GM21576 (cell line): ENCODE measurements at regions not wholly inside any gene's neighbourhood (a gene's known extent, or its start where the extent isn't known, plus 50 kb on each side); places are given as distances from the start of the nearest gene placed in this dataset.

Experiments used
- ATAC-seq: cut with Tn5 transposase; IDR thresholded peaks from one replicate; pipeline ENCODE4 v1.9.1; 2021; ENCODE audit warnings: mild to moderate bottlenecking, moderate library complexity; ENCODE audit not compliant: unreplicated experiment

DNA sequence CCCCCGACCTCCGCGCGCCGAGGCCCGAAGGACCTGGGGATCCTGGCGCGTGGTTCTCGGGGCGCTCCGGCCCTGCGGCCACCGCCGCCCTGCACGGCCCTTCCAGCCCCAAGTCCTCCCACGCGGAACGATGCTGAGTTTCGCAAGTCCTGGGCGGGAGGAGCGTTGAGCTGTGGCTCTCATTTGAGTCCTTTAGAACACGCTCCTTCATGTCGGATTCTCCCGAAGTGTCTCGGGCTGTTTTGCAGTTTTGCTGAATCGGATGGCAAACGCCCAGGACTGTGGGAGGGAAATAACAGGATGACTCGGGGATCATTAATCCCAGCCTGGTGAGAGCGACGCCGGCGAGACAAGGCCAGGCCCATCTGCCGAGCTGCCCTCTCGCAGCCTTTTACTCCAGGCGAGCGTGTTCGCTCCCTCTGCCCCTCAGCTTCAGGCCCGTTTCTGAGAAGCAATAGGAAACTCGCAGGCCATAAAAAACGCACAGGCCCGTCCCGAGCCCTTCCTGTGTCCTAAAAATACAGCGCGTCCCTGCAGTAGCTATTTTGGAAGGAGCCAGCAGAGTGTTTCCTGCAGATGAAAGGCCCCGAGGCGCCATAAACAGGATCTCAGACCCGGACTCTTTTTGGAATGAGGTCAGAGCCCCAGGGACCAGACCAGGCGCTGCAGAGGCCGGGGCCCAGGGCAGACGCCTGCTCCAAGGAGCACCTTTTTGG lies 153.5 kb downstream of the DLL1 start:
- ATAC-seq = no peak

GRCh38 chr6:170136541-170137175 lies 154.2 kb downstream of the DLL1 start:
- ATAC-seq = no peak

DNA sequence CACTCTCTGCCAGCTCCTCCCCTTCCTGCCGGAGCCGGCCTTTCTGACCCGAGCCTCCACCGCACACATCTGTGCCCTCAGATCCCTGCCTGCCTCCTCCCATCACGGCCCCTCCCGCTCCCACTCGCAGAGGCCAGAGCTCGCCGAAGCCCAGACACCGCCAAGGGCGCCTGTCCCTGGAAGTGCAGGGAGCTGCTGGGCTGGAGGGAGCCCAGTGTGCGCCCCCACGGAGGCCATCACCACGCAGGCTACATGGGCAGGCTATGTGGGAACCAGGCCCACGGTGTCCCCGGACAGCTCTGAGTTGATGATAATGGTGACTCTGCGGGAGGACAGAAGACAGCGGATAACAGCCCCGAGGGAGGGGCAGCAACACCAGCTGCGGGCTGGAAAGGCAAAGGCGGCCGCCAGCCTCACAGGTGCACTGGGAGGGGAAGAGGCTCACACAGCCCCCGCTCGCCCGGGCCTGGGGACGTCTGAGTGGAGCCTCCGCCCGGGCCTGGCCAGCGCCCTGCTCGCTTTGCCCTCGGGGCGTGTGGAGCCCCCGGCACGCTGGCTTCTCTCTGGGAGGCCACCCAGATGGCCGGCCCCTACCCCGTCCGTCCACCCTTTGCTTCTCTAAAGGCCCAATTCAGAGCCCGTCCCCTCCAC lies 154.9 kb downstream of the DLL1 start:
- no peak for ATAC-seq

DNA sequence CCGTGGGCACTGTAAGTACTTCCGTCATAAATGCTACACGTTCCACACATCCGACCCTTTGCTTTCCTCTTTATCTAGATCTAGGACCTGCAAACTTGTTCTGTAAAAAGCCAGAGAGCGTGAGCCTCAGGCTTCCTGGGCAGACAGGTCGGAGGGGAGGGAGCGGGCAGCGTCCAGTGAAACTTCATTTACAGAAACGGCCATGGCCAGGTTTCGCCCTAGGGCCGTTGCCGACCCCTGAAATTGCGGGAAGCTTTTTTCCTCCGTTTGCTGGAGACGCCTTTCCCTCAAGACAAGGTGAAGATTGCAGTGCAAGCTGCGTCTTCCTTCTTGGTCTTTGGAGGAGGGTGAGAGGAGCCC lies 155.4 kb downstream of the DLL1 start:
- ATAC-seq = no peak

DNA sequence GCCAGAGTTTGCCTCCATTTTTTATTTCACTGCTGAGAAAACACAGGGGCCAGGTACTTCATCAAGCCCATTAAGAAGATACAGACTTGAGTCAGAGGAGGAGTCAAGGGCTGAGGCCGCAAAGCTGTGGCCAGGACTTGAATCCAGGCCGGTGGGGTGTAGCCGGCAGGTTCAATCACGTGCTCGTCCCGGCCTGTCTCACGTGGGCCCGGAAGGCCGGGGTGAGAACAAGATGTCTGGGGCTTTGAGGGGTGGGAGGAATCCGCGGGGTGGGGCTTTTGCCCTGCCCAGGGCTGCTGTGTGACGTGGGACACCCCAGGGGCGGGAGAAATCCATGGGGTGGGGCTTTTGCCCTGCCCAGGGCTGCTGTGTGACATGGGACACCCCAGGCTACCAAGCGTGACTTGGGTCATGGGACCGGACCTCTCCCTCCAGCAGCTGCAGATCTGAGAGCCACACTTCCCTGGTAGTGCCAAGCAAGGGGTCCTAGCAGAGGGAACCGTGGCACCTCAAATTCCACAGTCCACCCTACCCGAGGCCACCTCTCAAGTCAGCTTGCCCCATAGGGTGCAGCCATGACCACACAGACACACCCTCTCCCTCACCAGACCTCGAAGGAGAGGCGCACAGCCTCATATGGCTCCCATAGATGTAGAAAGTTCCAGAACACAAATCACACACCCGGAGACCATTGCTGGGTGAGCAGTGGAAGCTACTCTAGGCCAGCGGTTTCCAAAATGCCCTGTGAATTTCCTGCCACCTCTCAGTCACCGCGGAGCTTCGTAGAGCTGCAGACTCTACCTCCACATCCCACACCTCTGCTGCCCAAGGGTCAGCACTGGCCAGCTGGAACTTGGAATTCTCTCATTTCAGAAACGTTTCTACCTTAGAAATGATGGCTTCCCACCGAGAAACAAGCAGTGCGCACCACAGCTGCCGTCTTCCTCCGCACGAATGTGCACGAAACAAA lies 156.1 kb downstream of the DLL1 start:
- no peak for ATAC-seq

GRCh38 chr6:170134031-170134470 lies 156.8 kb downstream of the DLL1 start:
- ATAC-seq = no peak

GRCh38 chr6:170132561-170132991 lies 158.3 kb downstream of the DLL1 start:
- no peak for ATAC-seq

- ATAC-seq = no peak
Measured at GRCh38 chr6:170132011-170132521, 158.8 kb downstream of the DLL1 start.

DNA sequence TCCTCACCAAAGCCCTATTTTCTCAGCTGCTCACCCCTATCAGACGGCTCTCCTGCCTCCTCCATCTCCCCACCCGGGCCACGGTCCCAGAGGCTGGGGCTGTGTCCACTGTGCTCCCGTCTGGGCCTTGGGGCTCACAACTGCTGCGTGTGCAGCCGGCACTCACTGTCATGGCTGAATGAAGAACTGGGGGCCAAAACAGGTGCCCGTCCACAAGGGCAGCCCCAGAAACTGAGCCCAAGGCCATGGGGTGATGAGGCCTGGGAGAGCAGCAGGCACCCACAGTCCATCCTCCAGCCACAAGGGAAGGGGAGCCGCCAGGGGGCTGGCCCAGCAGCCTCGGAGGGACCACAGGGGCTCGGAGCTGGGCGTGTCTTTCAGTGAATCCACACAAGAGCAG lies 159.5 kb downstream of the DLL1 start:
- no peak for ATAC-seq

DNA sequence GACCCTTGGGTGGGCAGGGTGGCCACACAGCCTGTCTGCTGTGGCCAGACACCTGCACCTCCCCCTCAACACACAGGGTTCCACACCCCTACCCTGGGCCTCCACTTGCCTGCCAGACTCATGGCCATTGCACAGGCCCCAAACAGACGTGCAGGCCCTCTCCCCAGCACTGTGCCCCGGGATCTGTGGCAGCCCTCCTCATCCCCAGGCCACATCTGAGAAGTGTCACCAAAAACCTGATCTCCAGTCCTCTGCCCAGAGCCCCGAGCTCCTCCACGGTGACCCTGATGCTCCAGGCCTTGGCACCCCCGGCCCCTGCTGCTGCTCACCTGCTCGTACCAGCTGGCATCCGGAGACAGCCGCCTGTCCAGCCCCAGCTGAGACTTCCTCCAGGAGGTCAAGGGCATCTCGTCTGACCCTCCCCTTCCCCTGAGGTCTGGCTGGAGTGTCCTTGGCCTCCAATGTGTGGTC lies 160.1 kb downstream of the DLL1 start:
- no peak for ATAC-seq

GRCh38 chr6:170130201-170130621 lies 160.7 kb downstream of the DLL1 start:
- ATAC-seq = no peak

GRCh38 chr6:170129691-170130171 lies 161.1 kb downstream of the DLL1 start:
- no peak for ATAC-seq

GRCh38 chr6:170128811-170129681 lies 161.8 kb downstream of the DLL1 start:
- no peak for ATAC-seq

- ATAC-seq = no peak
Measured at GRCh38 chr6:170128346-170128745, 162.5 kb downstream of the DLL1 start.

GRCh38 chr6:170127151-170127550 lies 163.7 kb downstream of the DLL1 start:
- ATAC-seq = peak; percentile 41

- no peak for ATAC-seq
Measured at GRCh38 chr6:170125456-170126300, 165.2 kb downstream of the DLL1 start.

DNA sequence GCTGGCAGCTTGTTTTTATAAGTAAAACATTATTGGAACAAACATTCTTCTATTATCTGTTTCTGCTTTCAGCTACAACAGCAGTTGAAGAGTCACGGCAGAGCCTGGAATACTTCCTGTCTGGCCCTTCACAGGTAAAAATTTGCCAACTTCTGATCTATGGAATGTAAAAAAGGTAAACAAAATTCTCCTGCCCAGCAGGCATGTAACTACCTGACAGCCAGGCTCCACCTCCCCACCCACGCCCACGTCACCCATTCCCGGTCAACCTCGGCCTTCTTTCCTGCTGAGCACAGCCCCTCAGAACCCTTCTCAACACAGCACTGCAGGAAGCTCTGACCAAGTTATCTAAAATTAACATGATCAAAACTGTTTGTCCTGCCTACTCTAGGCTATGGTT lies 166.0 kb downstream of the DLL1 start:
- ATAC-seq = no peak

GRCh38 chr6:170124150-170124549 lies 166.7 kb downstream of the DLL1 start:
- no peak for ATAC-seq

GRCh38 chr6:170122651-170123050 lies 168.2 kb downstream of the DLL1 start:
- no peak for ATAC-seq
